HepG2 (cell line): ENCODE measurements at regions not wholly inside any gene's neighbourhood (a gene's known extent, or its start where the extent isn't known, plus 50 kb on each side); places are given as distances from the start of the nearest gene placed in this dataset.

Experiments used
- ATAC-seq: fragments of 200-7000 bp; cut with Tn5 transposase; 3 replicates; pipeline ENCODE4 v1.9.1; 2020; ENCODE audit warnings: mild to moderate bottlenecking, moderate library complexity
- BruUV-seq: library from RNA; stranded (reverse); fragments of 400-500 nt; replicated peaks from 2 replicates; lab custom pipeline; 2021; lab: Mats Ljungman, UMichigan
- CTCF ChIA-PET: fragments of 300-600 bp; formaldehyde crosslinking; extraction: SDS; loops from one replicate; lab custom pipeline; 2021; ENCODE audit warnings: low total read pairs, inconsistent platforms, low intra/inter-chr PET ratio; lab: Yijun Ruan, JAX
- POLR2A ChIA-PET: fragments of 350-600 bp; sonication (Branson Sonifier 250); formaldehyde crosslinking; loops from one replicate; lab custom pipeline; 2020; ENCODE audit warnings: antibody characterized with exemption, inconsistent platforms; lab: Yijun Ruan, JAX
- DNase-seq: peaks from one replicate; pipeline ENCODE4 v3.0.0-alpha.2; 2015; ENCODE audit warnings: low spot score
- FAIRE-seq: peaks from 3 replicates; lab custom pipeline; 2011; peaks lifted over from hg19 to GRCh38; lab: Jason Lieb, UNC
- H2AFZ ChIP-seq: one replicate; pipeline ENCODE4 v1.6.1; 2011; ENCODE audit warnings: low read length, inconsistent platforms
- H3K27ac ChIP-seq: fragments of 300-600 bp; 3 replicates; pipeline ENCODE4 v1.8.0; 2011; ENCODE audit warnings: mixed run types, mild to moderate bottlenecking, mixed read lengths, low read length, inconsistent platforms; ENCODE audit not compliant: insufficient read depth; ENCODE audit errors: extremely low read length
- H3K27me3 ChIP-seq, 2 experiments: fragments of 200-600 bp in 1 of 2; 2 replicates in 1 of 2; 3 replicates in 1 of 2; pipeline versions ENCODE4 v1.6.0 to v1.8.0; 2011; ENCODE audit warnings: low read length in 2 of 2, mild to moderate bottlenecking in 2 of 2, moderate library complexity in 2 of 2, inconsistent platforms in 1 of 2; ENCODE audit not compliant: insufficient read depth in 2 of 2, control insufficient read depth in 1 of 2
- H3K36me3 ChIP-seq, 2 experiments: fragments of 200-600 bp in 1 of 2; replicated peaks in 1 of 2; 2 replicates in 1 of 2; 3 replicates in 1 of 2; pipeline versions ENCODE4 v1.5.1 to v1.8.0; 2011; ENCODE audit warnings: low read length in 2 of 2, inconsistent platforms in 1 of 2; ENCODE audit not compliant: insufficient read depth in 2 of 2, control insufficient read depth in 1 of 2
- H3K4me1 ChIP-seq: 2 replicates; pipeline ENCODE4 v1.5.1; 2012; ENCODE audit warnings: low read length, inconsistent platforms; ENCODE audit not compliant: insufficient read depth
- H3K4me2 ChIP-seq: 2 replicates; pipeline ENCODE4 v1.6.0; 2011; ENCODE audit warnings: low read depth, low read length, inconsistent platforms
- H3K4me3 ChIP-seq, 3 experiments: fragments of 200-600 bp in 1 of 3; sonication (generic), shearing (Covaris generic) in 1 of 3; replicated peaks in 1 of 3; 2 replicates each; pipeline ENCODE4 v1.5.1; 2011 to 2016; ENCODE audit warnings: low read length in 3 of 3, inconsistent platforms in 2 of 3, low read depth in 2 of 3, mild to moderate bottlenecking in 2 of 3, control low read depth in 1 of 3, mixed read lengths in 1 of 3; ENCODE audit not compliant: insufficient read depth in 1 of 3
- H3K79me2 ChIP-seq: one replicate; pipeline ENCODE4 v1.6.1; 2011; ENCODE audit warnings: low read length, inconsistent platforms; ENCODE audit not compliant: insufficient read depth
- H3K9ac ChIP-seq: 2 replicates; pipeline ENCODE4 v1.6.0; 2011; ENCODE audit warnings: mild to moderate bottlenecking, low read depth, low read length, inconsistent platforms; ENCODE audit not compliant: insufficient read depth
- H3K9me3 ChIP-seq: 2 replicates; pipeline ENCODE4 v1.5.1; 2012; ENCODE audit warnings: mild to moderate bottlenecking, low read length
- H4K20me1 ChIP-seq: 2 replicates; pipeline ENCODE4 v1.6.0; 2011; ENCODE audit warnings: inconsistent platforms, mild to moderate bottlenecking, low read length, moderate library complexity; ENCODE audit not compliant: insufficient read depth
- AKNA ChIP-seq: sonication (generic); formaldehyde crosslinking; IDR thresholded peaks from 2 replicates; pipeline ENCODE4 v1.4.0; 2020; ENCODE audit warnings: missing genetic modification reagents, borderline replicate concordance
- NBN ChIP-seq: fragments of 450-650 bp; conservative IDR thresholded peaks from 2 replicates; pipeline ENCODE4 v1.6.1; 2017
- ZBED4 ChIP-seq: sonication (generic); formaldehyde crosslinking; IDR thresholded peaks from 2 replicates; pipeline ENCODE4 v1.4.0; 2020; ENCODE audit warnings: missing genetic modification reagents, borderline replicate concordance
- ZNF644 ChIP-seq: IDR thresholded peaks from 2 replicates; pipeline ENCODE4 v1.6.1; 2016; ENCODE audit warnings: low read depth
- ZNF740 ChIP-seq: sonication (generic); formaldehyde crosslinking; IDR thresholded peaks from 2 replicates; pipeline ENCODE4 v1.4.0; 2020; ENCODE audit warnings: missing genetic modification reagents
- WGBS: methylation state at CpG from one replicate; pipeline ENCODE4 v1.1.6; 2017; ENCODE audit warnings: low lambda C conversion rate; 5-methylcytosine and 5-hydroxymethylcytosine counted together
- in situ Hi-C: cut with HindIII; loops from 2 replicates; pipeline ENCODE4 v1.10.0; 2017; ENCODE audit warnings: low pct_unique_long_range_greater_than_20kb; ENCODE audit not compliant: extremely low pct_ligation_motif_present
- intact Hi-C: fragments of 100-400 bp; cut with micrococcal nuclease; formaldehyde crosslinking; loops from one replicate; pipeline ENCODE4 v1.10.0; 2022; ENCODE audit not compliant: unreplicated experiment

- Histone ChIP-seq H4K20me1 (no peaks in the 10 kb centered on the region), H3K9me3 (peaks cover 7% of the 10 kb centered on the region; the same call in 1 of the 2 replicates), H3K4me1 (no peaks in the 10 kb centered on the region), H3K4me3 (no peak overlapping the region), H3K4me2 (no peak overlapping the region), H3K79me2 (no peaks in the 10 kb centered on the region), H3K27ac (no peak overlapping the region), H3K9ac (no peak overlapping the region), H2AFZ (no peak overlapping the region), H3K36me3 (no peaks in the 10 kb centered on the region), H3K27me3 (no peaks in the 10 kb centered on the region)
- intact Hi-C loops (no loop called here), in situ Hi-C loops (no loop called here)
- TF ChIP-seq NBN (no peak), ZNF740 (CRISPR knock-in tag) (no peak), AKNA (CRISPR knock-in tag) (no peak), ZNF644 (CRISPR knock-in tag) (no peak), ZBED4 (CRISPR knock-in tag) (no peak)
- WGBS = 0% methylated on average over 1 of the region's 1 CpG
- FAIRE-seq (no peak), ATAC-seq (no peak), DNase-seq (no peak)
- BruUV-seq = no TSS peak
- CTCF ChIA-PET = no interaction called here
- POLR2A ChIA-PET = no interaction called here
Measured at GRCh38 chr7:13352677-13353076, 636.8 kb downstream of the ETV1 start.
